ENCODE measurements at regions not wholly inside any gene's neighbourhood (a gene's known extent, or its start where the extent isn't known, plus 50 kb on each side); places are given as distances from the start of the nearest gene placed in this dataset.

DNA sequence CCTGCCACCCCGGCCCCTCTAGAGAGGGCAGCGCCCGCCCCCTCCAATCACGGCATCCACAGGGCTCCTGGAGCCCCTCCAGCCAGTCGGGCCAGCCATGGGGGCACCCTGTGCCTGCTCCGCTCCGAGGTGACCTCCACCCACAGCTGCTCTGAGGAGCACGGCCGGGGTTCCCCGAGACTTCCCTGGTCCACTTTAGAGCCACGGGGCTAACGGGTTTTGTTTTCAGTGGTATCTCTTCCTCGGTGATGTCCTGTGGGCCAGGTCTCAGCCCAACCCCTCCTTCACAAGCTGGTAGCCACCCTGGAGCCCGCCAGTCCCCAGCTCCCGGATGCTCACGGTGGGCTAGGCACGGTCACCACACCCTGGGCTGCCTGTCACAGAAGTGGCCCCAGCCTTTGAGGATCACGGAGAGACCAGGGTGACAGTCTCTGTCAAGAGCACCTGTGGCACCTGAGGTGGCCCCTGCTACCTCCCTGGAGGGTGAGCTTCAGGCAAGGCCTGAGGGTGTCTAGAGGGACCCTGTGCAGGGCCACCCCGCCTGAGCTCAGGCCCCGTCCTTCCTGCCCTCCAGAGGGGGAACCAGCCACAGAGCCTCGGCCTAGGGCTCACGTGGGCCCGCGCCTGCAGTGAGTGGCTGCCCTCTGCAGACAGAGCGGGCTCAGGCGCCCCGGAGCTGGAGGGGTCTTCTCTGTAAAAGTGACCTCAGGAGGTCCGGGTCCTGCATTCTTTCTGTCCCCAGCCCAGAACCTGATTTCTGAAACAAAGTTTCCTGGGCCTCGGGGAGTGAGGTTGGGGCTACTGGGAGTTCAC lies 146.0 kb upstream of the C14orf180 start:
- peaks cover 19% of the 10 kb centered on the region in 2 experiments for H3K4me1 ChIP-seq (ENCODE audit: control insufficient read depth in 1 of 2, insufficient read depth in 2 of 2, low read length in 2 of 2)
- ATAC-seq = no peak
- no peak for DNase-seq (ENCODE audit: low read depth, low spot score)
- H3K4me2 ChIP-seq (ENCODE audit: low read length) = no peak overlapping the region
- no peaks in the 10 kb centered on the region for H3K36me3 ChIP-seq (ENCODE audit: control insufficient read depth in 1 of 2, insufficient read depth in 2 of 2, low read length in 2 of 2)
- H3K9me2 ChIP-seq (ENCODE audit: insufficient read depth) = no peaks in the 10 kb centered on the region
- H3K4me3 ChIP-seq (replicated peaks in 1 of 2; ENCODE audit: low read depth in 1 of 2, low read length in 2 of 2) = no peak overlapping the region
- CTCF ChIA-PET = no interaction called here
- RAD21 ChIA-PET (ENCODE audit: low non-redundant PET in 1 of 2, low total read pairs in 2 of 2, uncharacterized antibody in 2 of 2, unreplicated experiment in 2 of 2) = no interaction called here
- intact Hi-C loops (cut with micrococcal nuclease) = no loop called here
- H3K27ac ChIP-seq (ENCODE audit: low read depth, low read length) = no peak overlapping the region
- POLR2A ChIA-PET = no interaction called here
- H3K9me3 ChIP-seq (ENCODE audit: control insufficient read depth in 1 of 2, insufficient read depth in 1 of 2, low read depth in 1 of 2, low read length in 2 of 2) = no peaks in the 10 kb centered on the region
- no TSS peak for BruUV-seq (replicated peaks)
- TF ChIP-seq JUND (IDR thresholded peaks at IDR 0.05) (no peak), REST (IDR thresholded peaks at IDR 0.05; ENCODE audit: low read depth) (no peak), CEBPB (IDR thresholded peaks at IDR 0.05; ENCODE audit: low read depth) (no peak), EGR1 (IDR thresholded peaks at IDR 0.05; ENCODE audit: low read depth) (no peak), POLR2A (IDR thresholded peaks at IDR 0.05; ENCODE audit: borderline replicate concordance, extremely low read depth, insufficient read depth, insufficient read length) (no peak), ZNF274 (IDR thresholded peaks at IDR 0.05; ENCODE audit: low read depth, low read length) (no peak), ATF3 (IDR thresholded peaks at IDR 0.05) (no peak), ZFX (IDR thresholded peaks at IDR 0.05) (no peak), SRF (IDR thresholded peaks at IDR 0.05; ENCODE audit: low read depth) (no peak)
- no peaks in the 10 kb centered on the region for H3K79me2 ChIP-seq (ENCODE audit: insufficient read depth, low read length)
- no peak overlapping the region for H3K9ac ChIP-seq (ENCODE audit: low read length)
- no peak overlapping the region for H2AFZ ChIP-seq (ENCODE audit: low read depth, low read length, poor library complexity, severe bottlenecking)
- H4K20me1 ChIP-seq (ENCODE audit: insufficient read depth) = no peaks in the 10 kb centered on the region
- H3K27me3 ChIP-seq (ENCODE audit: insufficient read depth, low read length) = no peaks in the 10 kb centered on the region
